Activated CD4-positive, alpha-beta T cell treated with anti-CD3 and anti-CD28 coated beads, Interleukin-2, amount 10 ng/mL, durations not matched to agents 24 days and 14 days (primary cell): ENCODE measurements at regions not wholly inside any gene's neighbourhood (a gene's known extent, or its start where the extent isn't known, plus 50 kb on each side); places are given as distances from the start of the nearest gene placed in this dataset.
"Not testable (repeated sequence)": the region's sequence is repeated elsewhere in the genome, so short reads cannot be mapped to it uniquely, and the experiment has no call there.

Source experiments
- DNase-seq: peaks from one replicate; pipeline ENCODE4 v3.0.0; 2022
- H3K27ac Mint-ChIP-seq: one replicate; pipeline ENCODE4 v1.8.0; 2022; ENCODE audit warnings: mild to moderate bottlenecking, mixed read lengths
- H3K27me3 Mint-ChIP-seq: one replicate; pipeline ENCODE4 v1.8.0; 2022; ENCODE audit warnings: mixed read lengths
- H3K36me3 Mint-ChIP-seq: one replicate; pipeline ENCODE4 v1.8.0; 2022; ENCODE audit warnings: low read depth, mild to moderate bottlenecking, mixed read lengths
- H3K4me1 Mint-ChIP-seq: one replicate; pipeline ENCODE4 v1.8.0; 2021; ENCODE audit warnings: mixed read lengths
- H3K4me3 Mint-ChIP-seq: one replicate; pipeline ENCODE4 v1.8.0; 2022; ENCODE audit warnings: mild to moderate bottlenecking, moderate library complexity, mixed read lengths
- H3K9me3 Mint-ChIP-seq: one replicate; pipeline ENCODE4 v1.8.0; 2021; ENCODE audit warnings: mixed read lengths
- intact Hi-C: fragments of 100-400 bp; cut with micrococcal nuclease; formaldehyde crosslinking; loops from one replicate; pipeline ENCODE4 v1.15.1; 2023

DNA sequence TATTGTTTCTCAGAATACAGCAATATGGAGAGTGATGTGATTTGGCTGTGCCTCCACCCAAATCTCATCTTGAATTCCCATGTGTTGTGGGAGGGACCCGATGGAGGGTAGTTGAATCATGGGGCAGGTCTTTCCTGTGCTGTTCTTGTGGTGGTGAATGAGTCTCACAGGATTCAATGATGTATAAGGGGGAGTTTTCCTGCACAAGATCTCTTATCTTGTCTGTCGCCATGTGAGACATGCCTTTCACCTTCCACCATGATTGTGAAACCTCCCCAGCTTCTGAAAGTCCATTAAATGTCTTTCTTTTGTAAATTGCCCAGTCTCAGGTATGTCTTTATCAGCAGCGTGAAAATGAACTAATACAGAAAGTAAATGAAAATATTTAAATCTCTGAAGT lies 234.8 kb upstream of the TENT5A start:
- Mint-ChIP-seq H3K4me1 (no peaks in the 10 kb centered on the region), H3K27ac (no peak overlapping the region), H3K27me3 (no peaks in the 10 kb centered on the region), H3K36me3 (no peaks in the 10 kb centered on the region), H3K9me3 (no peaks in the 10 kb centered on the region), H3K4me3 (no peak overlapping the region)
- intact Hi-C loops = no loop called here
- DNase-seq = no peak

DNA sequence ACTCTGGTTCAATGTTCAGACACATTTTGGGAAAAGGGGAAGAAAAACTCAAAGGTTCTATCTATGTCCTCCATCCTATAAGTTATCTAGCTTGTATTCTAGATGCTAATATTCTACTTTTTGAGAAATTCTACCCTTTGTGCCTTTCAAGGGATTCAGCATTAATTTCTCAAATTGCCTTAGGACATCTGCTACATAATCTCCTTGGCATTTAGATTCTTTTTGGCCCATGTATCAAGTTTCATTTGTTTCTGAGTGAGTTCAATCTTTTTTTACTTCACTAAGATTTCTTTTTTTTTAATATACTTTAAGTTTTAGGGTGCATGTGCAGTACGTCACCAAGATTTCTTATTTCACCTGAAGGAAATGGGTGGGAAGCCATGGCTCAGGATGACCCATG lies 232.7 kb upstream of the TENT5A start:
- no peak overlapping the region for H3K27ac Mint-ChIP-seq
- no peaks in the 10 kb centered on the region for H3K9me3 Mint-ChIP-seq
- no peak overlapping the region for H3K4me3 Mint-ChIP-seq
- H3K36me3 Mint-ChIP-seq = no peaks in the 10 kb centered on the region
- no peaks in the 10 kb centered on the region for H3K4me1 Mint-ChIP-seq
- intact Hi-C loops = no loop called here
- H3K27me3 Mint-ChIP-seq = no peaks in the 10 kb centered on the region
- no peak for DNase-seq

DNA sequence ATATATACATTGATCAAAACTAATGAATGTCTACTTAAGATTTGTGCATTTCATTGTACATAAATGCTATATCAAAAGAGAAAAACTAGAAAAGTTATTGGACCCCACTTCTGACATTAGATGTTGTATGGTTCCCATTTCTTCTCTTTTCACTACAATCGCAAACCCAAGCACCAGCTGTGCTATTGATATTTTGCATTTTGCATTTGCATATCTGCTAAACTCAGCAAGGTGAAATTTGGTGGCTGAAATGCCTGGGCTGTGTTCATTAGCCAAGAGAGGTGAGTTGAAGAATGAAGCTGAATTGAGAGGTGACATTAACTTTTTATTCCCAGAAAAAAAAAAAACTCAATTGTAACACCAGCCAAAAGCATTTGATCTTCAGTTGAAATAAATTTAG lies 232.1 kb upstream of the TENT5A start:
- intact Hi-C loops = no loop called here
- Mint-ChIP-seq H3K36me3 (no peaks in the 10 kb centered on the region), H3K27me3 (no peaks in the 10 kb centered on the region), H3K27ac (no peak overlapping the region), H3K4me3 (no peak overlapping the region), H3K4me1 (no peaks in the 10 kb centered on the region), H3K9me3 (no peaks in the 10 kb centered on the region)
- no peak for DNase-seq

DNA sequence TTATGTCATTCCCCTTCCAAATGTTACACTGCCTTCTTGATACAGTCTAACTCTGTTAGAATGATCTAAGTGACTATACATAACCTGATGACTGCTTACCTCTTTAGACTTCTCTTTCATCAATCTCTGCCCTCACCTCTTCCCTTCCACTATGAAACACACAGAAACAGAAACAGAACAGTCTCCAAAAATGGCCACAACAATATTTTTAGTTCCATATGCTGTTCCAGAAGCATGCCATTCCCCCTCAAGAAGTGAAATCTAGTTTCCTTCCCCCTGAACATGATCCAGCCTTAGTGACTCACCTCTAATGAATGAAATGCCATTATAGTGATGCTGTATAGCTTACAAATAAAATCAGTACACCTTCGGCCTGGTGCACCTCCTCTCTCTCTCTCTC lies 229.3 kb upstream of the TENT5A start:
- no peak overlapping the region for H3K4me3 Mint-ChIP-seq
- H3K27ac Mint-ChIP-seq = no peak overlapping the region
- H3K4me1 Mint-ChIP-seq = no peaks in the 10 kb centered on the region
- H3K36me3 Mint-ChIP-seq = no peaks in the 10 kb centered on the region
- no peaks in the 10 kb centered on the region for H3K9me3 Mint-ChIP-seq
- DNase-seq = no peak
- no peaks in the 10 kb centered on the region for H3K27me3 Mint-ChIP-seq
- intact Hi-C loops = no loop called here

DNA sequence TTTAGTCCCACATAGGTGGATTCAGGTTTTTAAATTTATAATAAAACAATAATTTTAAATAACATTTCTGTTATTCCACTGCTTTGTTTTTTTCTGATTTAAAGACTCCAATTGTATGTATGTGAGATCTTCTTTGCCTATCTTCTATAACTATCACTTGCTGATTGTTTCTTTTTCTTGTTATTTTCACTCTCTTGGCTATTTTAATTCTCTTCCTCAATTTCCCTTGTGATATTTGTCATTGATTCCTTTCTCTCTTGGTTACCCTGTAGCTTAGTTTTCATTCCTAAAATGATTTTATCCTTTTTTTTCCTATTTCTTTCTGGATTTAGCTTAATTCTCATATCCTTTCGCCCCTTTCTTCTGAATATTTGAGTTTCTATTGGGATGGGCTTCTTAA lies 227.3 kb upstream of the TENT5A start:
- no peaks in the 10 kb centered on the region for H3K9me3 Mint-ChIP-seq
- DNase-seq = no peak
- H3K4me3 Mint-ChIP-seq = no peak overlapping the region
- intact Hi-C loops = no loop called here
- H3K36me3 Mint-ChIP-seq = no peaks in the 10 kb centered on the region
- H3K27me3 Mint-ChIP-seq = no peaks in the 10 kb centered on the region
- H3K27ac Mint-ChIP-seq = no peak overlapping the region
- no peaks in the 10 kb centered on the region for H3K4me1 Mint-ChIP-seq

DNA sequence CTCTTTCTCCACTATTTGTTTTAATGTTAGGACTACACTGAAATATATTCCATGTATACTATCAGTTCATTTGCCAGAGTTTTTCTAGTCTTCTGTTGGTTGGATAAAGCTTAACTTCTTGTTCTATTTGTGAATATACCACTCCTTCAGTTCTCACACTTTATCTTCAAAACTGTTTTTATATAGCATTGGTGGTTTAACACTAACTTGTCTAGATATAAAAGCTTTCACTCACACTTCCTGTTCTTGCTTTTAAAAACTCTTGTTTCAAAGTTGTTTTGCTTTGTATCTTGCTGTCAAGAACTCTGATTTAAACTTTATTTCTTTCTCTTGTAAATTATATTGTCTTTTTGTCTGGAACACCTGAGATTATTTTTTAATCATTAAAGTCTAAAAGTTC lies 226.8 kb upstream of the TENT5A start:
- intact Hi-C loops = no loop called here
- no peak overlapping the region for H3K27ac Mint-ChIP-seq
- H3K27me3 Mint-ChIP-seq = no peaks in the 10 kb centered on the region
- H3K4me1 Mint-ChIP-seq = no peaks in the 10 kb centered on the region
- no peaks in the 10 kb centered on the region for H3K36me3 Mint-ChIP-seq
- H3K4me3 Mint-ChIP-seq = no peak overlapping the region
- DNase-seq = no peak
- H3K9me3 Mint-ChIP-seq = no peaks in the 10 kb centered on the region

DNA sequence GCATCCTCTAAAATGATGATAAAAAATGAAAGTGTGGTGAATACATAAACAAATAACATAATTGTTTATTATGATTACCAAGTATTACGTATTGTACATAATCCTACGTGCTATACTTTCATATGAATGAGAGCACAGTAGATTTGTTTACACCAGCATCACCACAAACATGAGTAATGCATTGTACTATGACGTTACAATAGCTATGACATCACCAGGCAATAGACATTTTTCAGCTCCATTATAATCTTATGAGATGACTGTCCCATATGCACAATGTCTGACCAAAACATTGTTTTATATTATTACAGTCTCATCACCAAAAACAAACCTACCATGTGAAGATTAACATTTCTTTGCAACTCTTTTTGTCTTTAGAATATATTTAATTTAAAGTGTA lies 225.7 kb upstream of the TENT5A start:
- no peak overlapping the region for H3K4me3 Mint-ChIP-seq
- no peak for DNase-seq
- no peaks in the 10 kb centered on the region for H3K36me3 Mint-ChIP-seq
- H3K9me3 Mint-ChIP-seq = peaks cover 2% of the 10 kb centered on the region
- no peaks in the 10 kb centered on the region for H3K27me3 Mint-ChIP-seq
- H3K4me1 Mint-ChIP-seq = no peaks in the 10 kb centered on the region
- no peak overlapping the region for H3K27ac Mint-ChIP-seq
- intact Hi-C loops = no loop called here

DNA sequence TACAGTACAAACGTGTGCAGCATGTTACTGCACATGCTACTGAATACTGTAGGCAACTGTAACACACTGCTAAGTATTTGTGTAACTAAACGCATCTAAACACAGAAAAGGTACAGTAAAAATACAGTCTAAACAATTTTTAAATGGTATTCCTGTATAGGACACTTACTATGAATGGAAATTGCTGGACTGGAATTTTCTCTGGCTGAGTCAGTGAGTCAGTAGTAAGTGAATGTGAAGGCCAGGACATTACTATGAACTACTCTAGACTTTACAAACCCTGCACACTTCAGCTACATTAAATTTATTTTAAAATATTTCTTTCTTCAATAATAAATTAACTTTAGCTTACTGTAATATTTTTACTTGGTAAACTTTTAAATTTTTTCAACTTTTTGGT lies 225.0 kb upstream of the TENT5A start:
- Mint-ChIP-seq H3K4me1 (no peaks in the 10 kb centered on the region), H3K36me3 (no peaks in the 10 kb centered on the region), H3K4me3 (no peak overlapping the region), H3K27ac (no peak overlapping the region), H3K27me3 (no peaks in the 10 kb centered on the region), H3K9me3 (peaks cover 2% of the 10 kb centered on the region)
- no peak for DNase-seq
- intact Hi-C loops = no loop called here

DNA sequence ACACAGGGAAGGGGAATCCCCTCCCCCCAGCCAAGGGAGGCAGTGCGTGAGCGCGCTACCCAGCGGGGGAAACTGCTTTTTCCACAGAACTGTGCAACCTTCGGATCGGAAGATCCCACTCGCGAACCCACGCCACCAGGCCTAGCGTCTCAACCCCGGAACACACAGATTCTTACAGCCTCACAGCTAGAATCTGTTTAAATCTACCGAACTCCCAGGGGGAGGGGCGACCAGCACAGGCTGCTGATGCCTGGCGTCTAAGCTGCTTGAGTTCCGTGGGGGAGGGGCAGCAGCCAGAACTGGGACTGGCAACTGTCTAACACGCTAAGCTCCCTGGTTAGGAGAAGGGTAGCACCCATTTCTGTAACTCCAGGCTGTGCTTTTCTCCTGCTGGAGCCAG lies 217.3 kb upstream of the TENT5A start:
- H3K27ac Mint-ChIP-seq = no peak overlapping the region
- H3K9me3 Mint-ChIP-seq = peaks cover 8% of the 10 kb centered on the region
- no peak overlapping the region for H3K4me3 Mint-ChIP-seq
- no peaks in the 10 kb centered on the region for H3K36me3 Mint-ChIP-seq
- no peaks in the 10 kb centered on the region for H3K27me3 Mint-ChIP-seq
- intact Hi-C loops = no loop called here
- H3K4me1 Mint-ChIP-seq = no peaks in the 10 kb centered on the region
- DNase-seq = no peak

DNA sequence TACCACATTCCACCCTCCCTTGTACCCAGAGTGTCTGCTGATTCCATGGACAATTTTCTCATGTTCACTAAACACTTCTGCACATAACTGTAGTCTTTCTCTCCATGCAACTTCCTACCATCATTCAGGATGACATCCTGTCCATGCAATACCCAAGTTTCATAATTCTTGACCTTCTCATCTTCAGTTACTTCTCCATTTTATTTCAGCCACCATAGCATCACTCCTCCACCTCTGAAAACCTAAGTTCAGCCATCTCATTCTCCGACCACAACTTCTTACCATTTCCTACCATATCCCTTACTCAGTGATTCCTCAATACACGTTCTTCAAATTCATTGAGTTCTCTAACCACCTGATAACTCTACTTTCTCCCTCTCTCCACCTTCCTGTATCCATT lies 216.5 kb upstream of the TENT5A start:
- intact Hi-C loops = no loop called here
- H3K9me3 Mint-ChIP-seq = peaks cover 8% of the 10 kb centered on the region
- no peak for DNase-seq
- no peaks in the 10 kb centered on the region for H3K4me1 Mint-ChIP-seq
- H3K27me3 Mint-ChIP-seq = no peaks in the 10 kb centered on the region
- no peaks in the 10 kb centered on the region for H3K36me3 Mint-ChIP-seq
- no peak overlapping the region for H3K27ac Mint-ChIP-seq
- no peak overlapping the region for H3K4me3 Mint-ChIP-seq

DNA sequence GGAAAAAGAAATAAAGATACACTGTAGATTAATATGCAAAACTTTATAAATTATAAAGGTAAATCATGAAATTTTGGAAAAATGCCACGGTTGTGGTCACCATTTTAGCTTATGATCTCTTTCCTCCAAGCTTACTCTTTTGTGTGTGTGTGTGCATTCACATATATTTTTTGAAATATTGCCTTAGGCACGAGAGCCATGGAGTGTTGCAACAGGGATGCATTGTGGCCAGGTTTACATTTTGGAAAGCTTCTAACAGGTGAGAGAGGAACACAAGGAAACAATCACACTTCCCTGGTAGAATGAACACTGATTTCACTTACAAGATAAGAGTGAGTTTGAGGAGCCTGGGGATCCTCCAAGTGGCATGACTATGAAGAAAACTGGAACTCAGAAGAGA lies 214.5 kb upstream of the TENT5A start:
- Mint-ChIP-seq H3K9me3 (peaks cover 5% of the 10 kb centered on the region), H3K27ac (no peak overlapping the region), H3K4me3 (no peak overlapping the region), H3K36me3 (no peaks in the 10 kb centered on the region), H3K4me1 (no peaks in the 10 kb centered on the region), H3K27me3 (no peaks in the 10 kb centered on the region)
- intact Hi-C loops = no loop called here
- no peak for DNase-seq

DNA sequence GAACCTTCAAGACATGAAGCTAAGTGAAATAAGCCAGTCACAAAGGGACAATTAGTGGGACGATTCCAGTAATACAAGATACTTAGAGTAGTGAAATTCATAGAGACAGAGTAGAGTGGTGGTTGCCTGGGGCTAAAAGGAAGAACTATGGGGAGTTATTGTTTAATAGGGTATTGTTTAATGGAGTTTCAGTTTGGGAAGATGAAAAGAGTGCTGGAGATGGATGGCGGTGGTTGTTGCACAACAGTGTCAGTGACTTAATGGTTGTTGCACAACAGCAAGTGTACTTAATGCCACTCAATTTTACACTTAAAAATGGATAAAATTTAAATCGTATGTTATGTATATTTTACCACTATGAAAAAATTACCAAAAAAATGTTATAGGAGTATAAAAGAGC lies 209.7 kb upstream of the TENT5A start:
- Mint-ChIP-seq H3K27me3 (no peaks in the 10 kb centered on the region), H3K4me3 (no peak overlapping the region)
- intact Hi-C loops = no loop called here

DNA sequence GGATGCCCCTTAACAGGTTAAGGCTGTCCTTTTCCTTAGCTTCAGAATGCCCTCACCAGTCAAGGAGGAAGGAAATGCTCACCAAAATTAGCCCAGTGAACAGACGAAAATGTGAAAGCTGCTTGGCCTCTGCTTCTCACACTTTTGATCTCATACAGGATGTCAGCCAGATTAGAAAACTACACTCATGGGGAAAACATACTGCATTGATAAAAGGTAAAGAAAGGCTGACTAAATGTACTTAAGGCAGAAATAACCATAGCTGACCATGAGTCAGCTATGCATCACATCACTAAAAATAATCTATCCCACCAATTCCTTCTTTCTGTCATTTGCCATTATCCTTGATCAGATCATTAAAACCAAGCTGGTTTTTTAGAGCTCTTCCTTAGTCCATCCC lies 198.4 kb upstream of the TENT5A start:
- no peak for DNase-seq
- Mint-ChIP-seq H3K27me3 (no peaks in the 10 kb centered on the region), H3K4me1 (no peaks in the 10 kb centered on the region), H3K27ac (no peak overlapping the region), H3K9me3 (no peaks in the 10 kb centered on the region), H3K4me3 (no peak overlapping the region), H3K36me3 (no peaks in the 10 kb centered on the region)
- intact Hi-C loops = no loop called here

More for the DNA sequence above, 209.7 kb upstream of the TENT5A start:
- H3K9me3 Mint-ChIP-seq = no peaks in the 10 kb centered on the region
- no peak for DNase-seq
- H3K36me3 Mint-ChIP-seq = no peaks in the 10 kb centered on the region
- no peaks in the 10 kb centered on the region for H3K4me1 Mint-ChIP-seq
- H3K27ac Mint-ChIP-seq = no peak overlapping the region

DNA sequence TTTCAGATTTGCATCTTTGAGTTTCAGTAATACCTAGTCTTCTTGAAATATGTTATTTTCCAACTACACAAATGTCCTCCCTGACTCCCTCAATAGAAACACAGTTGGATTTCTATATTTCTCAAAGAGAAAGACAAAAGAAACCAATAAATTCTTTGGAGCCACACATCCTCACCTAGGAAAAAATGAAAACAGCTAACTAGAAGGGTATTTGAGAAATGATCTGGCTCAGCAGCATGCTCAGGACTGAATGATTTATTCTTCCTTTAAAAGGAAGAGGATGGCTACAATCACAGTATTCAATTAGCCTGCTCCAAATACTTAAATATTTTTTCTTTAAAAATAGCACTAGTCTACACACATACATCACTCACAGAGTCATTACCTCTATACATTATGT lies 196.4 kb upstream of the TENT5A start:
- DNase-seq = no peak
- H3K9me3 Mint-ChIP-seq = no peaks in the 10 kb centered on the region
- H3K4me3 Mint-ChIP-seq = no peak overlapping the region
- H3K27ac Mint-ChIP-seq = no peak overlapping the region
- no peaks in the 10 kb centered on the region for H3K36me3 Mint-ChIP-seq
- H3K4me1 Mint-ChIP-seq = no peaks in the 10 kb centered on the region
- no peaks in the 10 kb centered on the region for H3K27me3 Mint-ChIP-seq
- intact Hi-C loops = no loop called here

DNA sequence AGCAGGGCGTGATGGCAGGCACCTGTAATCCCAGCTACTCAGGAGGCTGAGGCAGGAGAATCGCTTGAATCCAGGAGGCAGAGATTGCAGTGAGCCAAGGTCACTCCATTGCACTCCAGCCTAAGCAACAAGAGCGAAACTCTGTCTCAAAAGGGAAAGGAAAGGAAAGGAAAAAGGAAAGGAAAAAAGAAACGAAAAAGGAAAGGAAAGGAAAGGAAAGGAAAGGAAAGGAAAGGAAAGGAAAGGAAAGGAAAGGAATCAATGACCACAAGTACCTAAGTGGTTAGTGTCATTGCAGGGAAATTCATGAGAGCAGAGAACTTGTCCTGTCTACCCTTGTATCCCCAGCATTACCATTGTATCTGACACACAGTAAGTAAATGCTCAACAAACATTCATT lies 195.7 kb upstream of the TENT5A start:
- H3K27me3 Mint-ChIP-seq, H3K4me3 Mint-ChIP-seq, H3K36me3 Mint-ChIP-seq, H3K4me1 Mint-ChIP-seq, H3K9me3 Mint-ChIP-seq, DNase-seq, H3K27ac Mint-ChIP-seq, intact Hi-C loops: not testable (repeated sequence)

DNA sequence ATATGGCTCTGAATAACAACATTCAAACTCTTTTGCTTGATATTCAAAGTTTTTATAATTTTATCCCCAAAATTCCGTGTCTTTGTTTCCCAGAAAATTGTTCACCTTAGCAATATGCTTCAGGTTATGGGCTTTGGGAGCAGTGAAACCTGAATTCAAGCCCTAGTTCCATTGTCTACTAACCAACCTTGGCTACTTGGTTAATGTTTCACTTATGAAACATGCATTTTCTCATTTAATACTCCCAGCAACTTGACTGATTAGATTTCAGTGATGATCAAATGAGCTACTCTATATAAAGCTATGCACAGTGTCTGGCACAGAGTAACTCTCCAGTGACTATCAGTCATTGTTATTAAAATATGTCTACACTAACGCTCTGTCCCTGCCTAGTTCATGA lies 192.2 kb upstream of the TENT5A start:
- Mint-ChIP-seq H3K4me3 (no peak overlapping the region), H3K36me3 (no peaks in the 10 kb centered on the region), H3K4me1 (no peaks in the 10 kb centered on the region), H3K27ac (no peak overlapping the region), H3K9me3 (no peaks in the 10 kb centered on the region), H3K27me3 (no peaks in the 10 kb centered on the region)
- intact Hi-C loops = no loop called here
- DNase-seq = no peak
